CD4-positive, alpha-beta T cell treated with Interleukin-4 for 1 hour (primary cell): ENCODE measurements at regions not wholly inside any gene's neighbourhood (a gene's known extent, or its start where the extent isn't known, plus 50 kb on each side); places are given as distances from the start of the nearest gene placed in this dataset.
"Not testable (repeated sequence)": the region's sequence is repeated elsewhere in the genome, so short reads cannot be mapped to it uniquely, and the experiment has no call there.

Experiments used
- DNase-seq, 2 donors: peaks; one replicate each; pipeline ENCODE4 v3.0.0-alpha.2; 2020 to 2022

GRCh38 chr2:52416340-52416739 is 1351.3 kb upstream of the CHAC2 start:
- no peak for DNase-seq

DNA sequence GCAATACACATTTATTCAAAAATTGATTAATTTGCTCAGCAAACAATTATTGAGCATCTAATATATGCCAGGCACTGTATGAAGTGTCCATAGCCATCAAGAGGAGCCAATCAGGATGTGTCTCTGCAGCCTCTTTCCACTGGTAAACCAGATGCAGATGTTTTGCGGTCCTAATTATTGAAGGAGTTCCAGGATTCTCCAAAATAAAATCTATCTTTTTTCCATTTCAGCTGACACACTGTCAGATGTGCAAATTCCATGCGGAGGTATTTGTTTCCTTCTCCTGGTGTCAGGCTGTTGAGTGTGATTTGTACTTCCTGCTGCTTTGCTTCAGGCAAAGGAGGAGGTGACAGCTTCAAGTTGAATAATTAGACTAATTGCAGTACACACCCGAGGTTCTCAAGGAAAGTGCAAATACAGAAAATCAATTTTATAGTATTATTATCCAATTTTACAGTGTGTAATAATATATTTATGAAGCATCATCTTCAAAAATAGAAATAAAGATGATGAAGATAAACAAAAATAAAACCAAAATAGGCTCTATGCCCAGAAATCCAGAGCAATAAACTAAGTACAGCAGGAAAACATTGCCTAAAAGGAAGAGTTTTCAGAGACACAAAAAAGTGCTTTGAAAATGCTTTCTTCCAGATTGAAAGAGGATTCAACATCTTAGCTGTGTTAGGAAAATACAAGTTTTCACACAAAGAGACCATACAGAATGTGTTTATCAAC is 1352.9 kb upstream of the CHAC2 start:
- no peak for DNase-seq

- not testable (repeated sequence) for DNase-seq
These were observed 1358.1 kb upstream of the CHAC2 start for GRCh38 chr2:52409308-52410118.

DNA sequence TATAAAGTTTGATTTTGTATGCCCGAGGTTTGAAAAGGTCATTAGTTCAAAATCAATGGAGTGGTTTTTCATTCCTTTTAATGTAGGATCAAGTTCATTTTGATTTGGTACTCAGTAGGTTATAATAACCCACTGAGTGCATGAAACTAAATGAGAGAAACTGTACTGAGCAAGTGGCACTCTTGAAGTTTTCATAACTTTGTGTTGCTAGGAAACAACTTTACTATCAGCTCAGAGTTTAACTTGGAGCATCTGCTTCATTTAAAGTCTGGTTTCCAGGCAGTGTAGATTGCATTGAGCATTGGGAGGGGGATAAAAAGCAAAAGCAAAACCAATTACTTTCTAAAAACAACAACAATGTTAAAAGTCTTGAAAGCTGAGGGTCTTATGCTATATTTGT is 1361.6 kb upstream of the CHAC2 start:
- no peak for DNase-seq

DNA sequence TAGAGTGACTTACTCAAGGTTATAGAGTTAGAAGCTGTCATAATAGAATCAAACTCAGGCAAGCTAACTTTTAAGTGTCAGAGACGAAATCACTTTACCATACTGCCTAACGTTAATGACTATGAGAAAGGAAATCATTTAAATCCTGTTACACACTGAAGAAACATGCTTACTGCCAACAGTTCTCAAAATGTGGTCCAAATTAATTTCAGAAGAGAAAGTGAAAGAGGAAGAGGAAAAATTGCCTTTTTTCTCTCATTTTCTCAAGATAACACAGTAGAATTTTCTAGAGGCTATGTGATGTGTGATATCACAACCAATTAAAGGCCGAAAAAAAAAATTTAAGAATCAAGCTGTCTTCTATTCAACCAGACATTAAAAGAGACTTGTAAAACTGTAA is 1362.7 kb upstream of the CHAC2 start:
- no peak for DNase-seq

GRCh38 chr2:52404046-52404445 is 1363.6 kb upstream of the CHAC2 start:
- DNase-seq = no peak

- no peak for DNase-seq
These were observed 1365.5 kb upstream of the CHAC2 start for GRCh38 chr2:52402128-52402527.

DNA sequence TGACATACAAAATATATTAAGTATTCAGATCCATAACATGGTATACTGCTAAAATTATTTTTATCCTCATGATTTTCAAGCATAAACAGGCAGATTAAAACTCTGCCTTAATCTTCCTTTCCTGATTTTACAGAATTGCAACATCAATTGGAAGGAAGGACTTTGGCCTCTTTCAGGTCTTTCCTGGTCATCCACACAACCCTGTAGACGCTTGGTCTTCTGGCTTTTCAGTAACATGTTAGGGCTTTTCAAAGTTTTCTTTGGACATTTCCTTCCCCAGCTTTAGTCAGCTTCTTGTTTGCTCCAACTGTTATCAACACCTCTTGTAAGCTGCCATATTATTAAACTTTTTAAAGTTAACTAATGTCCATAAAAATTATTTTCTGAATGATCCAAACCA is 1364.9 kb upstream of the NRXN1 start:
- no peak for DNase-seq

DNA sequence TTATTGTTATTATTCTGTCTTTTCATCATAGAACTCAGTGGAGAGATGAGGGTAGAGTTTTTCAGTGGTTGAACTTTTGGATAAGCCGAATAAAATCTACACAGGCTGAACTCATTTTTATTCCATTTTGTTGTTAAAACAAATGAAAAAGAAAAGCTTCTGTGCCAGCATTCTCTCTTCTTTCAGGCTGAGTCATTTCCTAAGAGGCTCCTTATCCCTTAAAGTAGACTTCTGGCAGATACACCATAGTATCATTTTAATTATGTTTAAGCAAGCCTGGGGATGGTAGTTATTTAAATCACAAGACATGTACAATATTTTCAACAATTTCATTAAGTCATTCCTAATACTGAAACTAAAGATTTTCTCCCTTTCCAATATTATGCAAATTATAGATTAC is 1364.0 kb upstream of the NRXN1 start:
- DNase-seq = no peak

GRCh38 chr2:52391621-52392020 is 1359.7 kb upstream of the NRXN1 start:
- DNase-seq = no peak

GRCh38 chr2:52390651-52391050 is 1358.7 kb upstream of the NRXN1 start:
- no peak for DNase-seq

DNA sequence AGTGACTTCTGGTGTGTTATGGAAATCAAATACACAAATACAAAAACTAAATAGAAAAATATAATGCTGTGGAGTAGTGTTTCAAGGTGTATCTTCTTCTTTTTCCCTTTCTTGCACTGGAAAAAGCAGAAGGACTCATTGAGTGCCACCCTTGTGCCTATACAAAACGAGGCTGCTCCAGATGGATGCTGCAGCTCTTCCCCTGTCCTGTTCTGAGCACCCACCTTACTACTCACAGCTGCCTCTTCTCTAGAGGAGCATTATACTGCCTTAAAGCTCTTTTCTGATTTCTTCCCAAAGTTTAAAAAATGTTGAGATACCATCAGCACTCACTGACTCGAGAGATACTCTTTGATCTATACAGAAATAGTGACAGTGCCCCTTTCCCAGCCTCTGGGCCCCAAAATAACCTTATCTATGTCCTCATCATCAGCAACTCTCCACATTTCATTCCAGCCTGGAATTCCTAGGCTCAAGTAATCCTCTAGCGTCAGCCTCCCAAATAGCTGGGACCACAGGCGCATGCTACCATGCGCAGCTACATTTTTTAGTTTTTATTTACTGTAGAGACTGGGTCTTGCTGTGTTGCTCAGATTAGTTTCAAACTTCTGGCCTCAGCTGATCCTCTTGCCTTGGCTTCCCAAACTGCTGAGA is 1356.1 kb upstream of the NRXN1 start:
- DNase-seq = no peak

DNA sequence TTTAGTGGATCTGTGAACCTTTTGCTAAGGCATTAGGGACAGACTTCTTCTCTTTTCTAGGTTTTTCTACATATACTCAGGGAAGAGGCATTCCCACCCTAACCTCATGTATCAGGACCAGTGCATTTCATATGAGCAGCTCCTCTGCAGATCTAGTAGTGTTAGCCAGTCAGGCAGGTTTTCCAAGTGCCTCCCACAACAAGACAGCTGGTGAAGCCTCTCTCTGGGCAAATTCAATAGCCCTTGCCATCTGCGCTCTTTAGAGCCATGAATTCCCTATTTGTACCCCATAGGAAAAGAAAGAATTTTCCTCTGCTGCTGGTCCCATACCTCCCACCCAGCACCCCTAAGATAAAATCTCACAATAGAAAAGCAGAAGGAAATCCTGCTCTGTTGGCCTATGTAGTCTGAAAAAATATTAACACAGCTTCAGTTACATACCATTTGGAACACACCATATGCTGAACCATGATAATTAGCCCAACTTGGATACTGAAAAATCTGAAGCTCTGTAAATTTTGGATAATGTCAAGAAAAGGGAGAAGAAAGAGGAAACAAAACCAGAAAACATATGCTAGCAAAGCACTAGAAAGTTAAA is 1354.6 kb upstream of the NRXN1 start:
- DNase-seq = no peak

GRCh38 chr2:52383541-52383940 is 1351.6 kb upstream of the NRXN1 start:
- DNase-seq = no peak

DNA sequence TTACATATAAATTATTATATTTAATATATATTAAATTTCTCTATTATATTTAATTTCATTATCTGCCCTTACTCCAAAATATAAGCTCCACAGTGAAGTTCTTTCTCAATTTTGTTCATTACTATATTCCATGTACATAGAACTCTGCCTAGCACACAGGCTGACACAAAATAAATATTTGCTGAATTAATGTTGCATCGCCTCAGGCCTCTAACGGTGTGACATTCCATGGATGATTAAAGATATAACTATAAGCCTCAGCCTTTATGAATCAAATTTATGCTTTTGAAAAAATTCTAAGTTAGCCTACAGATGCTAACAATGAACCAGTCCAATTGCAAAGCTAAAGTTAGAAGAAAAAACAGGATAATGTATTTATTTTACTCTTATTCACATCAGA is 1337.2 kb upstream of the NRXN1 start:
- DNase-seq = no peak

DNA sequence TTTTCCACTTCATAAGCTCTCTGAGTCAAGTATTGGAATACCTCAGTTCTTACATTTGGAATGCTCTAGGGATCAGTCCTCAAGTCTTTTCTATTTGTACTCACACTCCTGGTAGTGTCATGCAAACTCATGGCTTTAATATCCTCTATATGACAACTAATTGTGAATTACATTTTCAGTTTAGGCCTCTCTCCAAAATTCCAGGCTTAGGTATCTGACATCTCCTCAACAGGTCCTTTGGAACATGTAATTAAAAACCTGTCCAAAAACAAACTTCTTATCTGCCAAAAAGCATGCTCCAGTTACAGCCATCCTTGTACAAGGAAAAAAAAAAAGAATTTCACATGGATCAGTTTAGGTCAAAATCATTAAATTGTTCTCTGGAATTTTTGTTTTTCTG is 1336.2 kb upstream of the NRXN1 start:
- DNase-seq = no peak

- no peak for DNase-seq
These were observed 1334.0 kb upstream of the NRXN1 start for GRCh38 chr2:52365946-52366345.

GRCh38 chr2:52356556-52356955 is 1324.6 kb upstream of the NRXN1 start:
- no peak for DNase-seq

DNA sequence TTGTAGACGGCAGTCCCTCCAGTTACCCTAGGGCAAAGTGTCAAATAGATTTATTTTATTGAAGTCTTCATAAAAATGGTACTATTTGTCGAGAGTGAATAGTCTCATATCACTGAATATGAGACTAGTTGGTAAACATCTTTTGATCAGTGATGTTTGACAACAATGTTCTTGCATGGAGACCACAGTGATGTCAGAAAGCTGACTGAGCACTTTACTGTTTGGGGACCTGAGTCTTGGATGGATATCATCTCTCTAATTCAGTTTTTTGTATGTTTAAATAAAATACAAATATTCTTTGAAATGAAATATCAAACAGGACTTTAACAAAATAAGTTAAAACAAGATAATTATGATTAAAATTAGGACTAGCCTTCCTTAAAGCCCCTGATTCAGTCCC is 1315.4 kb upstream of the NRXN1 start:
- DNase-seq = no peak

DNA sequence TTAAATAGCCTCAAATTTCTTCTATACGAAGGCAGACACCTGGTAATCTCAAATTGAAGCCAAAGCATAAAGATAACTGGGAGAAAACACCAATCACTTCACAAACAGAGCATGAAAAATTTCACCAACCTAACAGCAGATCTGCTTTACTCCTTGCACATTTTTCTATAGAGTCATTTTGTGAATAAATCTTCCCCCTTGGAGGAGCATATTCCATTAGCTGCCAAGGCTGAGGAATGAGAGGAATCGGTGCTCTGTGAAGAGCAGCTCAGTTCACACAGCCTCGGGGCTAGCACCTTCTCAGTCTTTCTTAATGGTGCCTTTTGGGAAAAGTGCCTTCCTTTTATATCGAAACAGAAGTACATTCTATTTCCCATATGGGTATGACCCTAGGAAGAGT is 1313.7 kb upstream of the NRXN1 start:
- DNase-seq = no peak

GRCh38 chr2:52345082-52345481 is 1313.2 kb upstream of the NRXN1 start:
- DNase-seq = no peak

DNA sequence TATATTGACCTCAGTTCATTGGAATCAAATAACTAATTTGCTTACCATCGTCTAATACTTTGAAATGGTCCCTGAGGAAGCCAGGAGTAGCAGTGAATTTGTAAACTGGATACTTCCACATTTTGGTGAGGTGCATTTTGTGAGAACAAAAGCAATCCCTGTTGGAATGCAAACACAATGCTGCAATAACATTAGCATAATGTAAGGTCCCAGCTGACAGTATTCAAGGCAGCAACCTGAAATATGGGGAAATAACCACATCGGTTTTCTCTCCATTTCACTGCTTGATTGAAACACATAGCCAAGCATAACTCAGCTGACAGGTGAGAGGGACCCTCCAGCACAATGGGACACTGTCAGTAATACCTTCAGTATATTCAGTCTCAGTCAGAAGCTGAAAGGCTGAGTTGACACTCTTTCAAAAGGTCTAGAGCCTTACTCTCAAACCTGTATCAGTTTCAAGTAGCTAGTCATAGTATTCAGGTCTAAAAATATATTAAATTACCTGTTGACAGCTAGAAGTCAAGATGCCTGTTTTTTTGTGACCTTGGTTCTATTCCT is 1311.9 kb upstream of the NRXN1 start:
- no peak for DNase-seq

GRCh38 chr2:52343010-52343409 is 1311.1 kb upstream of the NRXN1 start:
- DNase-seq = no peak
